ENCODE measurements at regions not wholly inside any gene's neighbourhood (a gene's known extent, or its start where the extent isn't known, plus 50 kb on each side); places are given as distances from the start of the nearest gene placed in this dataset.

GRCh38 chr20:1827974-1828785, 67.0 kb upstream of the SIRPA start (continued):
- TF ChIP-seq ZNF335 (CRISPR knock-in tag; IDR thresholded peaks at IDR 0.05) (no peak; the same call in 1 of the 2 replicates), ZBTB8A (CRISPR knock-in tag; IDR thresholded peaks at IDR 0.05; ENCODE audit: borderline replicate concordance, low read depth) (no peak), MIER3 (CRISPR knock-in tag; IDR thresholded peaks at IDR 0.05; ENCODE audit: borderline replicate concordance) (no peak), ZNF788 (CRISPR knock-in tag; IDR thresholded peaks at IDR 0.05; ENCODE audit: borderline replicate concordance) (peak; percentile 49; the same call in 1 of the 2 replicates), ZMAT3 (CRISPR knock-in tag; conservative IDR thresholded peaks at IDR 0.05) (no peak), THAP7 (CRISPR knock-in tag; IDR thresholded peaks at IDR 0.05) (no peak), RARA (CRISPR knock-in tag; IDR thresholded peaks at IDR 0.05) (peak; percentile 51), NR1H2 (CRISPR knock-in tag; IDR thresholded peaks at IDR 0.05; ENCODE audit: borderline replicate concordance, low read depth) (no peak), ZNF567 (CRISPR knock-in tag; IDR thresholded peaks at IDR 0.05; ENCODE audit: borderline replicate concordance) (no peak), NR3C1 (CRISPR knock-in tag; IDR thresholded peaks at IDR 0.05) (no peak), DNMT3B (CRISPR knock-in tag; conservative IDR thresholded peaks at IDR 0.05) (no peak), ZNF414 (CRISPR knock-in tag; IDR thresholded peaks at IDR 0.05) (peak; percentile 95), ZNF124 (CRISPR knock-in tag; IDR thresholded peaks at IDR 0.05) (peak; percentile 89; the same call in 1 of the 2 replicates), KAT7 (CRISPR knock-in tag; IDR thresholded peaks at IDR 0.05; ENCODE audit: borderline replicate concordance) (no peak), ZNF20 (CRISPR knock-in tag; IDR thresholded peaks at IDR 0.05) (no peak), ZNF724P (CRISPR knock-in tag; IDR thresholded peaks at IDR 0.05; ENCODE audit: borderline replicate concordance) (no peak), ZNF850 (CRISPR knock-in tag; conservative IDR thresholded peaks at IDR 0.05) (no peak), RAD51 (IDR thresholded peaks at IDR 0.05; ENCODE audit: borderline replicate concordance) (no peak), CBFB (CRISPR knock-in tag; IDR thresholded peaks at IDR 0.05) (0 out of 2 replicates have a peak, but pooled peaks have one; percentile 18), KLF16 (CRISPR knock-in tag; IDR thresholded peaks at IDR 0.05) (no peak; a peak in 1 of 4 replicates), ZNF691 (CRISPR knock-in tag; IDR thresholded peaks at IDR 0.05; ENCODE audit: borderline replicate concordance, low read depth) (peak; percentile 79; the same call in 1 of the 2 replicates), ZSCAN12 (CRISPR knock-in tag; IDR thresholded peaks at IDR 0.05) (no peak), HNRNPL (IDR thresholded peaks at IDR 0.05; ENCODE audit: low read depth, low read length) (peak; percentile 89), PAX8 (CRISPR knock-in tag; IDR thresholded peaks at IDR 0.05; ENCODE audit: borderline replicate concordance) (no peak), ATF7 (IDR thresholded peaks at IDR 0.05) (no peak), ATF7 (CRISPR knock-in tag; IDR thresholded peaks at IDR 0.05) (no peak), MATR3 (CRISPR knock-in tag; IDR thresholded peaks at IDR 0.05) (no peak), IKZF5 (CRISPR knock-in tag; IDR thresholded peaks at IDR 0.05) (peak; percentile 38; the same call in 1 of the 2 replicates), ARHGAP35 (CRISPR knock-in tag; IDR thresholded peaks at IDR 0.05; ENCODE audit: borderline replicate concordance) (no peak)

Measured in HepG2 (cell line).